A204.1 (cell line): ENCODE measurements at regions not wholly inside any gene's neighbourhood (a gene's known extent, or its start where the extent isn't known, plus 50 kb on each side); places are given as distances from the start of the nearest gene placed in this dataset.
"Not testable (repeated sequence)": the region's sequence is repeated elsewhere in the genome, so short reads cannot be mapped to it uniquely, and the experiment has no call there.

Experiments used
- FAIRE-seq: peaks from 2 replicates; lab custom pipeline; 2012; peaks lifted over from hg19 to GRCh38; lab: Jason Lieb, UNC

GRCh38 chr11:109480251-109480650 is 58.3 kb downstream of the C11orf87 start:
- no peak for FAIRE-seq

GRCh38 chr11:109486129-109486528 is 64.1 kb downstream of the C11orf87 start:
- FAIRE-seq, result no peak

- FAIRE-seq, result no peak
These were observed 69.1 kb downstream of the C11orf87 start for GRCh38 chr11:109490953-109491635.

GRCh38 chr11:109506115-109506514 is 84.1 kb downstream of the C11orf87 start:
- no peak for FAIRE-seq

- FAIRE-seq, result no peak
These were observed 85.3 kb downstream of the C11orf87 start for GRCh38 chr11:109507331-109507730.

GRCh38 chr11:109507836-109508561 is 86.0 kb downstream of the C11orf87 start:
- FAIRE-seq, result no peak

- no peak for FAIRE-seq
These were observed 87.0 kb downstream of the C11orf87 start for GRCh38 chr11:109508943-109509342.

- FAIRE-seq, result no peak
These were observed 88.3 kb downstream of the C11orf87 start for GRCh38 chr11:109510316-109510715.

GRCh38 chr11:109511598-109511997 is 89.6 kb downstream of the C11orf87 start:
- no peak for FAIRE-seq

- FAIRE-seq, result no peak
These were observed 90.3 kb downstream of the C11orf87 start for GRCh38 chr11:109512249-109512648.

GRCh38 chr11:109512680-109513079 is 90.7 kb downstream of the C11orf87 start:
- no peak for FAIRE-seq

GRCh38 chr11:109514313-109515018 is 92.5 kb downstream of the C11orf87 start:
- FAIRE-seq, result no peak

GRCh38 chr11:109519253-109519652 is 97.3 kb downstream of the C11orf87 start:
- FAIRE-seq, result no peak

GRCh38 chr11:109521571-109522086 is 99.6 kb downstream of the C11orf87 start:
- FAIRE-seq, result no peak

- no peak for FAIRE-seq
These were observed 100.2 kb downstream of the C11orf87 start for GRCh38 chr11:109522116-109522755.

- FAIRE-seq, result not testable (repeated sequence)
These were observed 103.6 kb downstream of the C11orf87 start for GRCh38 chr11:109525636-109526035.

- no peak for FAIRE-seq
These were observed 104.1 kb downstream of the C11orf87 start for GRCh38 chr11:109526061-109526460.

- FAIRE-seq, result no peak
These were observed 104.9 kb downstream of the C11orf87 start for GRCh38 chr11:109526931-109527330.

GRCh38 chr11:109527496-109527895 is 105.5 kb downstream of the C11orf87 start:
- no peak for FAIRE-seq

GRCh38 chr11:109547356-109548027 is 125.5 kb downstream of the C11orf87 start:
- FAIRE-seq, result no peak

GRCh38 chr11:109552376-109552775 is 130.4 kb downstream of the C11orf87 start:
- FAIRE-seq, result no peak

GRCh38 chr11:109553284-109553683 is 131.3 kb downstream of the C11orf87 start:
- FAIRE-seq, result no peak
